K562 (cell line): ENCODE measurements at regions not wholly inside any gene's neighbourhood (a gene's known extent, or its start where the extent isn't known, plus 50 kb on each side); places are given as distances from the start of the nearest gene placed in this dataset.

Source experiments
- ATAC-seq: fragments of 200-7000 bp; cut with Tn5 transposase; 3 replicates; pipeline ENCODE4 v1.9.1; 2020; ENCODE audit warnings: moderate library complexity
- BruUV-seq: library from RNA; stranded (reverse); fragments of 400-500 nt; replicated peaks from 2 replicates; lab custom pipeline; 2021; lab: Mats Ljungman, UMichigan
- CTCF ChIA-PET: fragments of 300-600 bp; formaldehyde crosslinking; extraction: SDS; loops from one replicate; lab custom pipeline; 2021; ENCODE audit warnings: low intra/inter-chr PET ratio; lab: Yijun Ruan, JAX
- POLR2A ChIA-PET: fragments of 300-600, 350-650 bp; sonication (Branson Sonifier 250); formaldehyde crosslinking; extraction: SDS; loops from one replicate; lab custom pipeline; 2021; ENCODE audit warnings: antibody characterized with exemption, inconsistent platforms; lab: Yijun Ruan, JAX
- DNase-seq, 4 experiments: peaks; one replicate each; pipeline versions ENCODE4 v3.0.0 to v3.0.0-alpha.2; 2011 to 2018; ENCODE audit warnings: low spot score in 3 of 4, mixed read lengths in 3 of 4; ENCODE audit errors: extremely low read depth in 1 of 4
- FAIRE-seq: peaks from 2 replicates; lab custom pipeline; 2011; peaks lifted over from hg19 to GRCh38; lab: Jason Lieb, UNC
- H2AFZ ChIP-seq: 2 replicates; pipeline ENCODE4 v1.6.0; 2011; ENCODE audit warnings: low read depth, low read length, control low read depth, inconsistent platforms
- H3K27ac ChIP-seq: fragments of 200-600 bp; 3 replicates; pipeline ENCODE4 v1.8.0; 2011; ENCODE audit warnings: low read depth, mild to moderate bottlenecking, control low read depth, inconsistent platforms, low read length, moderate library complexity, mixed read lengths; ENCODE audit errors: extremely low read depth
- H3K27me3 ChIP-seq, 2 experiments: fragments of 300-600 bp in 1 of 2; 2 replicates in 1 of 2; 3 replicates in 1 of 2; pipeline versions ENCODE4 v1.6.0 to v1.8.0; 2011; ENCODE audit warnings: inconsistent platforms in 2 of 2, low read length in 2 of 2, mild to moderate bottlenecking in 1 of 2, mixed read lengths in 1 of 2, moderate library complexity in 1 of 2; ENCODE audit not compliant: control insufficient read depth in 2 of 2, insufficient read depth in 2 of 2
- H3K36me3 ChIP-seq: fragments of 300-600 bp; 3 replicates; pipeline ENCODE4 v1.8.0; 2011; ENCODE audit warnings: mild to moderate bottlenecking, low read length, inconsistent platforms; ENCODE audit not compliant: control insufficient read depth, insufficient read depth
- H3K4me1 ChIP-seq, 2 experiments: fragments of 200-600 bp in 1 of 2; replicated peaks in 1 of 2; 2 replicates in 1 of 2; 3 replicates in 1 of 2; pipeline versions ENCODE4 v1.5.1 to v1.8.0; 2011; ENCODE audit warnings: inconsistent platforms in 2 of 2, low read length in 2 of 2, mild to moderate bottlenecking in 1 of 2, mixed read lengths in 1 of 2, moderate library complexity in 1 of 2; ENCODE audit not compliant: control insufficient read depth in 2 of 2, insufficient read depth in 2 of 2
- H3K4me2 ChIP-seq: 2 replicates; pipeline ENCODE4 v1.6.1; 2011; ENCODE audit warnings: low read length, control low read depth, inconsistent platforms, mixed read lengths; ENCODE audit not compliant: insufficient read depth
- H3K4me3 ChIP-seq: fragments of 200-600 bp; sonication (generic), shearing (Covaris generic); 2 replicates; pipeline ENCODE4 v1.5.1; 2016; ENCODE audit warnings: control low read depth, inconsistent platforms
- H3K79me2 ChIP-seq: fragments of 200-600 bp; 3 replicates; pipeline ENCODE4 v1.8.0; 2011; ENCODE audit warnings: low read length, inconsistent platforms; ENCODE audit not compliant: control insufficient read depth, insufficient read depth
- H3K9ac ChIP-seq, 2 experiments: 2 replicates each; pipeline versions ENCODE4 v1.6.0 to v1.6.1; 2011; ENCODE audit warnings: low read depth in 2 of 2, low read length in 2 of 2, control low read depth in 1 of 2, inconsistent platforms in 1 of 2, mild to moderate bottlenecking in 1 of 2, mixed read lengths in 1 of 2; ENCODE audit not compliant: insufficient read depth in 1 of 2
- H3K9me1 ChIP-seq: one replicate; pipeline ENCODE4 v1.6.0; 2011; ENCODE audit warnings: inconsistent platforms, mild to moderate bottlenecking, low read length, moderate library complexity; ENCODE audit not compliant: control insufficient read depth, insufficient read depth
- H3K9me3 ChIP-seq: replicated peaks from 2 replicates; pipeline ENCODE4 v1.5.1; 2011; ENCODE audit warnings: low read depth, low read length, inconsistent platforms; ENCODE audit not compliant: control insufficient read depth, insufficient read depth
- H4K20me1 ChIP-seq: replicated peaks from 2 replicates; pipeline ENCODE4 v1.6.1; 2011; ENCODE audit warnings: low read length, inconsistent platforms, mixed read lengths; ENCODE audit not compliant: control insufficient read depth, insufficient read depth
- CBFA2T2 ChIP-seq: fragments of 450-650 bp; conservative IDR thresholded peaks from 2 replicates; pipeline ENCODE4 v1.6.1; 2017; ENCODE audit warnings: mild to moderate bottlenecking
- CEBPB ChIP-seq: fragments of 450-650 bp; IDR thresholded peaks from 2 replicates; pipeline ENCODE4 v1.6.1; 2016; ENCODE audit warnings: missing genetic modification characterization, missing compliant biosample characterization
- ERF ChIP-seq: fragments of 450-650 bp; formaldehyde crosslinking; IDR thresholded peaks from 2 replicates; pipeline ENCODE4 v1.4.0; 2020; ENCODE audit warnings: mild to moderate bottlenecking, mixed read lengths
- MAFF ChIP-seq: IDR thresholded peaks from 2 replicates; pipeline ENCODE4 v1.6.1; 2012; ENCODE audit warnings: low read length, improper control_type of control experiment
- NR1H2 ChIP-seq: sonication (generic); formaldehyde crosslinking; IDR thresholded peaks from 2 replicates; pipeline ENCODE4 v1.4.0; 2020; ENCODE audit warnings: mild to moderate bottlenecking, missing genetic modification reagents
- NR4A1 ChIP-seq, 2 experiments: fragments of 250-450 bp in 1 of 2; fragments of 450-650 bp in 1 of 2; sonication (Bioruptor Pico) in 1 of 2; IDR thresholded peaks; 2 replicates each; pipeline versions ENCODE4 v1.4.0 to v1.6.1; 2016 to 2020; ENCODE audit warnings: mild to moderate bottlenecking in 2 of 2, missing compliant biosample characterization in 1 of 2, missing genetic modification characterization in 1 of 2, moderate library complexity in 1 of 2
- POLR3A ChIP-seq: IDR thresholded peaks from 2 replicates; pipeline ENCODE4 v1.6.1; 2011; ENCODE audit warnings: borderline replicate concordance, mild to moderate bottlenecking, moderate library complexity; ENCODE audit not compliant: insufficient read length, insufficient read depth; ENCODE audit errors: extremely low read depth
- RBM39 ChIP-seq: fragments of 200-400 bp; formaldehyde crosslinking; optimal IDR thresholded peaks from 2 replicates; pipeline ENCODE3; 2018; ENCODE audit warnings: low read depth, low read length
- SMARCE1 ChIP-seq: fragments of 450-650 bp; IDR thresholded peaks from 2 replicates; pipeline ENCODE4 v1.7.1; 2016; ENCODE audit warnings: mild to moderate bottlenecking
- ZC3H8 ChIP-seq: fragments of 450-650 bp; IDR thresholded peaks from 2 replicates; pipeline ENCODE4 v1.6.1; 2017
- ZNF124 ChIP-seq: sonication (generic); formaldehyde crosslinking; IDR thresholded peaks from 2 replicates; pipeline ENCODE4 v1.8.1; 2022; ENCODE audit warnings: missing genetic modification reagents
- ZNF184 ChIP-seq: sonication (generic); formaldehyde crosslinking; IDR thresholded peaks from 2 replicates; pipeline ENCODE4 v1.5.0; 2020; ENCODE audit warnings: missing genetic modification reagents
- WGBS: fragments of 100-300 bp; shearing (Covaris generic); methylation state at CpG from one replicate; pipeline ENCODE4 v1.1.6; 2016; ENCODE audit warnings: low coverage, mixed read lengths; ENCODE audit not compliant: insufficient coverage; ENCODE audit errors: missing lambda C conversion rate; 5-methylcytosine and 5-hydroxymethylcytosine counted together
- in situ Hi-C: fragments of 300-500 bp; cut with MboI; formaldehyde crosslinking; loops from 4 replicates; pipeline ENCODE4 v1.15.0; 2018; ENCODE audit warnings: inconsistent platforms, mixed read lengths
- intact Hi-C: fragments of 100-400 bp; cut with micrococcal nuclease; formaldehyde crosslinking; loops from 2 replicates; pipeline ENCODE4 v1.14.2; 2022
- TF ChIP-seq, protein P1 (sequence below): fragments of 250-450 bp; sonication (Bioruptor Pico); IDR thresholded peaks from 2 replicates; pipeline ENCODE4 v1.6.1; 2021; ENCODE audit warnings: mild to moderate bottlenecking
- TF ChIP-seq, protein P2 (sequence below): sonication (generic); formaldehyde crosslinking; IDR thresholded peaks from 2 replicates; pipeline ENCODE4 v1.5.0; 2020; ENCODE audit warnings: missing genetic modification reagents
- TF ChIP-seq, protein P3 (sequence below): fragments of 450-650 bp; formaldehyde crosslinking; IDR thresholded peaks from 2 replicates; pipeline ENCODE4 v1.4.0; 2020; ENCODE audit warnings: mild to moderate bottlenecking
- TF ChIP-seq, protein P4 (sequence below): IDR thresholded peaks from 2 replicates; pipeline ENCODE4 v1.6.1; 2016; ENCODE audit warnings: missing genetic modification characterization, missing compliant biosample characterization

DNA sequence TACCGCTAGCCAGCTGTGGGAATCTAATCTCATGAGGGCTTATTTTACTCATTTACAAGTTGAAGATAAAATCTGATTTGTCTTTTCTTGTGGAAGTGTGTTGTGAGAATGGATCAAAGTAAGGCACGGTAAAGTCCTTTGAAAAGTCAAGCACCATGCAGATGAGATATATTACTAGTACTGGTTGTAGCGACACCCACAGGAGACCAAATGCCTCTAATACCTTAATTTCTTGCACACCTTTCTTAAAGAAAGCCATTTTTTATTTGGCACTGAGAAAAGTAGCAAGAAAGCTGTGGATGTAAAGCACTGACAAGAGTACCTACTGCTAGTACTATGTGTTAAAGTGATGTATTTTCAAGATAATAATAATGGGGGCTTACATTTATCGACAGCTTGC, 191.0 kb upstream of the MMS22L start:
- Histone ChIP-seq H4K20me1 (no peaks in the 10 kb centered on the region), H3K9me3 (no peaks in the 10 kb centered on the region), H3K79me2 (no peaks in the 10 kb centered on the region), H2AFZ (no peak overlapping the region), H3K4me2 (no peak overlapping the region), H3K9ac (no peak overlapping the region), H3K9me1 (no peaks in the 10 kb centered on the region), H3K4me1 (no peaks in the 10 kb centered on the region), H3K4me3 (no peak overlapping the region), H3K27ac (no peak overlapping the region), H3K36me3 (no peaks in the 10 kb centered on the region), H3K27me3 (no peaks in the 10 kb centered on the region)
- ATAC-seq (no peak), FAIRE-seq (no peak), DNase-seq (no peak)
- no TSS peak for BruUV-seq
- WGBS = 5% methylated on average over 4 of the region's 4 CpGs
- CTCF ChIA-PET = no interaction called here
- POLR2A ChIA-PET = no interaction called here
- in situ Hi-C loops = no loop called here
- intact Hi-C loops = no loop called here
- TF ChIP-seq ZNF184 (CRISPR knock-in tag) = no peak
- TF ChIP-seq NR1H2 = no peak
- TF ChIP-seq, protein P1, sequence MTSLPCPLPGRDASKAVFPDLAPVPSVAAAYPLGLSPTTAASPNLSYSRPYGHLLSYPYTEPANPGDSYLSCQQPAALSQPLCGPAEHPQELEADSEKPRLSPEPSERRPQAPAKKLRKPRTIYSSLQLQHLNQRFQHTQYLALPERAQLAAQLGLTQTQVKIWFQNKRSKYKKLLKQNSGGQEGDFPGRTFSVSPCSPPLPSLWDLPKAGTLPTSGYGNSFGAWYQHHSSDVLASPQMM = no peak
- TF ChIP-seq, protein P2, sequence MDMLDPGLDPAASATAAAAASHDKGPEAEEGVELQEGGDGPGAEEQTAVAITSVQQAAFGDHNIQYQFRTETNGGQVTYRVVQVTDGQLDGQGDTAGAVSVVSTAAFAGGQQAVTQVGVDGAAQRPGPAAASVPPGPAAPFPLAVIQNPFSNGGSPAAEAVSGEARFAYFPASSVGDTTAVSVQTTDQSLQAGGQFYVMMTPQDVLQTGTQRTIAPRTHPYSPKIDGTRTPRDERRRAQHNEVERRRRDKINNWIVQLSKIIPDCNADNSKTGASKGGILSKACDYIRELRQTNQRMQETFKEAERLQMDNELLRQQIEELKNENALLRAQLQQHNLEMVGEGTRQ (CRISPR knock-in tag) = no peak
- TF ChIP-seq, protein P3, sequence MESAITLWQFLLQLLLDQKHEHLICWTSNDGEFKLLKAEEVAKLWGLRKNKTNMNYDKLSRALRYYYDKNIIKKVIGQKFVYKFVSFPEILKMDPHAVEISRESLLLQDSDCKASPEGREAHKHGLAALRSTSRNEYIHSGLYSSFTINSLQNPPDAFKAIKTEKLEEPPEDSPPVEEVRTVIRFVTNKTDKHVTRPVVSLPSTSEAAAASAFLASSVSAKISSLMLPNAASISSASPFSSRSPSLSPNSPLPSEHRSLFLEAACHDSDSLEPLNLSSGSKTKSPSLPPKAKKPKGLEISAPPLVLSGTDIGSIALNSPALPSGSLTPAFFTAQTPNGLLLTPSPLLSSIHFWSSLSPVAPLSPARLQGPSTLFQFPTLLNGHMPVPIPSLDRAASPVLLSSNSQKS (CRISPR knock-in tag) = no peak
- TF ChIP-seq CBFA2T2 = no peak
- no peak for TF ChIP-seq ERF
- no peak for TF ChIP-seq NR4A1 (CRISPR knock-in tag; IDR thresholded peaks at IDR 0.05)
- TF ChIP-seq NR4A1 (tag; IDR thresholded peaks at IDR 0.05) = no peak
- no peak for TF ChIP-seq RBM39
- TF ChIP-seq ZC3H8 = no peak
- no peak for TF ChIP-seq POLR3A
- no peak for TF ChIP-seq CEBPB (tag)
- no peak for TF ChIP-seq SMARCE1
- TF ChIP-seq MAFF = no peak
- TF ChIP-seq, protein P4, sequence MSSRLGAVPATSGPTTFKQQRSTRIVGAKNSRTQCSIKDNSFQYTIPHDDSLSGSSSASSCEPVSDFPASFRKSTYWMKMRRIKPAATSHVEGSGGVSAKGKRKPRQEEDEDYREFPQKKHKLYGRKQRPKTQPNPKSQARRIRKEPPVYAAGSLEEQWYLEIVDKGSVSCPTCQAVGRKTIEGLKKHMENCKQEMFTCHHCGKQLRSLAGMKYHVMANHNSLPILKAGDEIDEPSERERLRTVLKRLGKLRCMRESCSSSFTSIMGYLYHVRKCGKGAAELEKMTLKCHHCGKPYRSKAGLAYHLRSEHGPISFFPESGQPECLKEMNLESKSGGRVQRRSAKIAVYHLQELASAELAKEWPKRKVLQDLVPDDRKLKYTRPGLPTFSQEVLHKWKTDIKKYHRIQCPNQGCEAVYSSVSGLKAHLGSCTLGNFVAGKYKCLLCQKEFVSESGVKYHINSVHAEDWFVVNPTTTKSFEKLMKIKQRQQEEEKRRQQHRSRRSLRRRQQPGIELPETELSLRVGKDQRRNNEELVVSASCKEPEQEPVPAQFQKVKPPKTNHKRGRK = no peak
- TF ChIP-seq ZNF124 (CRISPR knock-in tag) = no peak
